GM12801 (cell line): ENCODE measurements at regions not wholly inside any gene's neighbourhood (a gene's known extent, or its start where the extent isn't known, plus 50 kb on each side); places are given as distances from the start of the nearest gene placed in this dataset.

ENCODE experiments used
- CTCF ChIP-seq: IDR thresholded peaks from one replicate; pipeline ENCODE4 v1.5.1; 2011; ENCODE audit warnings: control low read depth; ENCODE audit not compliant: insufficient read length; ENCODE audit errors: extremely low read depth

- TF ChIP-seq CTCF: no peak
These were observed 1802.2 kb upstream of the ACO1 start for GRCh38 chr9:30582240-30582639.

- TF ChIP-seq CTCF: no peak
These were observed 1799.9 kb upstream of the ACO1 start for GRCh38 chr9:30584559-30584958.

- no peak for TF ChIP-seq CTCF
These were observed 1793.0 kb upstream of the ACO1 start for GRCh38 chr9:30591461-30591860.

- no peak for TF ChIP-seq CTCF
These were observed 1786.8 kb upstream of the ACO1 start for GRCh38 chr9:30597608-30598007.

- no peak for TF ChIP-seq CTCF
These were observed 1778.5 kb upstream of the ACO1 start for GRCh38 chr9:30605936-30606335.

- no peak for TF ChIP-seq CTCF
These were observed 1774.7 kb upstream of the ACO1 start for GRCh38 chr9:30609713-30610112.

- no peak for TF ChIP-seq CTCF
These were observed 1761.9 kb upstream of the ACO1 start for GRCh38 chr9:30622561-30622960.
